GM19468 (cell line): ENCODE measurements at regions not wholly inside any gene's neighbourhood (a gene's known extent, or its start where the extent isn't known, plus 50 kb on each side); places are given as distances from the start of the nearest gene placed in this dataset.

Experiments
- ATAC-seq: cut with Tn5 transposase; IDR thresholded peaks from one replicate; pipeline ENCODE4 v1.9.1; 2021; ENCODE audit warnings: mild to moderate bottlenecking, moderate library complexity, moderate number of reproducible peaks; ENCODE audit not compliant: unreplicated experiment; ENCODE audit errors: extremely low read depth

DNA sequence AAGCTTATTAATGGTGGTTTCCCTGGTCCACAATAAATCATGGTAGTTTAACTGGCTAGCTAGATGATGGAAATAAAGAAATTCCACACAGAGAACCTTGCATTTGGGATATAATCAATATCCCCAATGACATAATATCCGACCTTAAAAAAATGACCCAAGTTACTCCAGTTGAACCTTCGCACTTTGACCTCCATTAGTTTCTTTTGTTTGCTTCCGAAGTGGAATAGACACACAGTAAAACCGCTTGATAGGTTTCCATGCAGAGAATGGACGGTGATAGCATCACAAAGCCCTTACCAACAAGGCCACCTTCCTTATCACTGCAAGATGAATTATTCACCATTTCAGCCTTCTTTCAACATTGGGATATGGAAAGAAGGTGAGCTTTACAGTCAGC, 1966.1 kb upstream of the CELF4 start:
- ATAC-seq, result no peak

DNA sequence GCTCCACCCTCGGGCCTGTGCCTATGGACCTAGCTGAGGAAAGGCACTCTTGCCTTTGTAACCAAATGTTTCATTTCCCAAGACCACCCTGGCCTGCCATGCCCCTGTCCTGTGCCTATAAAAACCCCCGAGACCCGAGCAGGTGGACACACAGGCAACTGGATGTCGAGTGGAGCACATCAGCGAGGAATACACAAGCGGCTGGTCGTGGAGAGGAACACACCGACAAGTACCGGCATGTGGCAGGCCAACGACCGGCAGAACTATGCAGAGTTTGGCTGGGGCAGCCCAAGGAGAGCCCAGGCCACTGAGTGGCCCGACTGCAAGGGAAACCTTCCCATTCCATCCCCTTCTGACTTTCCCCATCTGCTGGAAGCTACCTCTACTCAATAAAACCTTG, 1963.8 kb upstream of the CELF4 start:
- no peak for ATAC-seq

DNA sequence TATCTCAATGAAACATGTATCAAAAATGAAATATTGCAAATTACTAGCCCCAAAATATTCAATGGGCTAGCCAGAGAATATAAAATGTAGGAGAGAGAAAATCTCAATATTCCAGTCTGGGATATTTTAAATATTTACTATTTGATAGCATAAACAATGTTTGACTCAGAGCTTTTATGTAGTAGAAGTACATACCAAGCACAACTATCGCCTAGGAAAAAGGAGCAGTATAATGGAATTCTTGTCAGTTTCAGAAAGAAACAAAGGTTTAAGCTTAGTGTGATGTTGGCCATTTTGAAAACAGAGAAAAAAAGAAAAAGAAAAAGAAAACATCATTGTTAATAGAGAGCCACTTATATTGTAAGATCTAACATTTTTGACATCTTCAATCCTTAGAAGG, 1961.9 kb upstream of the CELF4 start:
- ATAC-seq, result no peak

DNA sequence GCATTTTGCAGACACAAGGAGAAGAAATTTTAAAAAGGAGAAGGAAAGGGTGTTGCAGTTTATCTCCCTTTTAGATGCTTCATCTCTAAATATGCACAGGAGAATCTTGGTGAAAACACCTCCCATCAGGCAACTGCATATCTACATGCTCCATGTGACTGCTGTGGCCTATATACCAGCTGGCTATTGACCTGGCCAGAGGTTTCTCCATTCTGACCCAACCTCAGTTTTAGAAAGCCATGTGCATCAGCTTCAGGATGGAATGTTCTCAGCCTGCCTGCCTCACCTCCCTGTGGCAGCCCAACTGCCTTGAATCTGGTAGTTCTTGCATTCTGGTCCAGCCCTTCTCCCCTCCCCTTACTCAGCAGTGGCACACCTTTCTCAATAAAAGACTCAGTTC, 1958.8 kb upstream of the CELF4 start:
- ATAC-seq, result no peak

DNA sequence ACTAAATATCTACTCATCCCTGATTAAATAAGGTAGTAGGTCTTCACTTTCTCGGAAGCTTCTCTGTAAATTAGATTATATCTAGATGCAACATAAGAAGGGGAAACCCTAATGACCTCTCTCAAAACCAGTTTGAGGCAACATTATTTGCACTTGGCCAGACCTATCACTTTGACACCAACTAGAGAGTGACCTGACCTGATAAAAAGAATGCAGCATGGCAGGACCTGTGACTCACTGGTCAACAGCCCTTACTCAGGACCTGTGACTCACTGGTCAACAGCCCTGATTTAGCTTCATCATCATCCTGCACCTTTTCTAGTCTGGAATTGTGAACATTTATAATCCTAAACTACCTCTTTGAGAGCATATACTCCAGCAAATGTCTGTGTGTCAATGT, 1957.7 kb upstream of the CELF4 start:
- no peak for ATAC-seq

DNA sequence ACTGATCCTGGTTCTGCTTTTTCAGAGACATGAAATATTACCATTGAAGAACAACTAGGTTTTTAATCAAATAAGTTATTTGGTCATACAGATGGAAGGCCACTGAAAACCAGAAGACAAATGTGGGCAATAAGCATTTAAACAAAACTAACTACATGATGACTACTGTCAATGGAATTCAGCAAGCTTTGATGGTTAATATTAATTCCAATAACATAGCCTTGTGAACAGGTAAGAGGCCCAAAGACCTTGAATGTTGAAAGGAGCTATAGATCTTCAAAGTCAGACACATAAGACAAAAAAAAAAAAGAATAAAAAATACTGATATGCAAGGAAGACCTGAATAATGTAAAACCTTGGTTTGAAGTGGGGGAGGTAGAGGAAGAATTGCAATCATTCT, 1955.6 kb upstream of the CELF4 start:
- ATAC-seq, result no peak

DNA sequence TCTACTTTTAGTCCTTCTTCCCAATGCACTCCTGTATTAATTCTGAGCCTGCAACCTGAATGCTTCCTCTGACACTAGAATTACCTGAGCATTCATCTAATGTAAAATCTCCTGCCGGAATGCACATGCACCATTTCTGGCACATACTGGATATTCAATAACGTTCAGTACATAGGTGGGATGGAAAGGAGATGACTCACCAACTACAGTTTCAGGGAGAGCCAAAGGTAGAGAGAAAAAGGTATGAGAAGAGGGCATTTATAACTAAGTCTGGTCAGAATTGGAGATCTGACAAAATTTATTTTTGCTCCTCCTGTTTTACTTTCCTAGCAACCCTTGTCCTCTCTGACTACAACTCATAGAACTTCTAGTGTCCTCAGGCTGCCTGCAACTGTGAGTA, 1954.1 kb upstream of the CELF4 start:
- no peak for ATAC-seq

DNA sequence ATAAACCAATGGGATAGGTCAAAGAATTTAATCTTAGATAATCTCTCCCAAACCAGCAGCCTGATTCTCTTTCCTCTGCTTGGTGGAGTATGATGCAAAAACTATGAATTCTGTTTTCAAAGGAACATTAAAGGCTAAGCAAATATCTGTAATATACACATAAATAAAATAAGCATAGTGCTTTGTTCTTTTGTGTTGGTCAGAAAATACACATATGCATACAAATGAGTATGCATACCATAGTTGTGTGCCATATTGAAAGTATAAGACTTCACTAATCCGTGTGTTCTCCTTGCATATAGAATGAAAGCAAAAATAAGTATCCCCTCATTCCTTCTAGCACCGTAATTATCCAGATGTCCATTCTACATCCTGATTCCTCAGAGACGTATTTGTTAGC, 1949.7 kb upstream of the CELF4 start:
- ATAC-seq, result no peak

DNA sequence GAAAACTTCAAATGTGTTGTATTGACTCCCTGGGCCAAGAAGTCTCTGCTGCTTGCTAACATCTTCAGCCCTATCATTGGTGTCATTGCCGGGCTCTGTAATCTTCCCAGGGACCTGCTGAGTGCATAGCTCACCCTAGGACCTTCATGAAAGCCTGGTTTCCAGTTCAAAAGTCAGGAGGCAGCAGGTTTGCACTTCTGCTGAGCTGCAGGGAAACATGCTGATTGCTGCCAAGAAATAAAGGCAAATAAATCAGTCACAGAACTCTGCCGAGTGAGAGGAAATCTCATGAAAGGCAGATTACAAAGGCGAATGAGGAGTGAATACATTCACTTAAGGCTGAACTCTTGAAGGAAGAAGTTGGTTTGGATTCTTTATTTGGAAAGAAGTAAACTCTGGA, 1947.6 kb upstream of the CELF4 start:
- no peak for ATAC-seq

DNA sequence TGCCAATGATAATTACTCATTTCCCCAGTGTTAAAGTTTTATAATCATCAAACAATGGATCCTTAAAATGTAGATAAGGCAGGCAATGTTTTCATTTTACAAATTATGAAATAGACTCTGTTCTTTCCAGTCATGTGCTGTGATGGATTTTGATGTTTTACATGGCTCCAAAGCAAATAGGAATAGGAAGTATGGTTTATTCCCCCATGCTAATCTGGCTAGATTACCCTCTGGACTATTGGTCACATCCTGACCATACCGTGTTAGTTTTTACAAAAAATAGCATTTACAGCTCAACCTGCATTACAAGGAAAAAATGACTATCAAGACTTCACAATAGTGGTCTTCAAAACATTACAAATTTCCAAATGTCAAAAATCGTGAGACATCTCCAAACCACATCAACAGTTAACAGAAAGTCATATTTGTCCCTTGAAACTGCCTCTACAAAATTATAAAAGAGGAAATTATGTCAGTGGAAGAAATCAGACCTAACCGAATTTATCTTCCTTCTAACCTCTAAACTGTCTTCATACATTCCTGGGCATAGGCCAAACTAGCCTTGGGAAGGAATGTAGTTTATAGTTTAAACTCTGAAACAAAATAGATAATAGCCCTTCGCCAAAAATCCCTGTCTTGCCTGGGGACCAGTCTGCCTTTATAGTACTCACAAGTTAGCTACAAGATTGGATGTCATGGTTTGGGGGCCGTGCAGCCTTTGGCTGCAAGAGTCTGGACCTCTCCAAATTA, 1941.2 kb upstream of the CELF4 start:
- ATAC-seq, result no peak

DNA sequence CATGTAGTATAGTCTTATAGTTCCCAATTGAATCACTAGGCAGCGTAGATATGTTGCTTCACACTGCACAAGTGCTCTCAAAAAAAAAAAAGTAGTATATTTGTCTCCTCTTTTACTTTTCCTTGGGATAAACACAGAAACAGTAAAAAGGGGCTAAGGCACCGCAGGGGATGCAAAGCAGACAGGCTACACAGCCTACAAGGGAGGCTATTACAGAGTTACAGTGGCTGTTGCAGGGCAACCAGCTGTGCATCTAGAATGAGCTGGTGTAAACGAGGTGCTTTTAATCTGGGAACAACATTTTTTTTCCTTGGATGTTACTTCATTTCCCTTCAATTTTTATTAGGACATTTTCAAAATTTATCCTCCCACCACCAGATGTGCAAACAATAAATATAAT, 1934.7 kb upstream of the CELF4 start:
- no peak for ATAC-seq

DNA sequence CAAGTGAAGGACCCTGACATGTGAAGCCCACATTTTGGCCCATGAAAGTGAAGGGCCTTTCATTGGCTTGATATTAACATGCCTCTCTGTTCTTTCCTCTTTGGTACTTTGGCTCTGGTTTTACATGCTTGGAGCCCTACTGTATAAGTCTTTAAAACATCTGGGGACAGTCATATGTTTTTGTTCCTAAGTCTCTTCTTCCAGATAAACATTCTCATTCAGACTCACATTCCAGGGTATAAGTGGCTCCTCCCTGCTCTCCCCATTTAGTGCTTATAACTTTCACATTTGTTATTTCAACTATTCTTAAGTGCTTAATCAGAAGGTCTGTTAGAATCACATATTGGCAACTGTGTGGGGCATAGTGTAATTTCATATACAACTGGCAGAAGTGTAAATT, 1932.2 kb upstream of the CELF4 start:
- no peak for ATAC-seq

DNA sequence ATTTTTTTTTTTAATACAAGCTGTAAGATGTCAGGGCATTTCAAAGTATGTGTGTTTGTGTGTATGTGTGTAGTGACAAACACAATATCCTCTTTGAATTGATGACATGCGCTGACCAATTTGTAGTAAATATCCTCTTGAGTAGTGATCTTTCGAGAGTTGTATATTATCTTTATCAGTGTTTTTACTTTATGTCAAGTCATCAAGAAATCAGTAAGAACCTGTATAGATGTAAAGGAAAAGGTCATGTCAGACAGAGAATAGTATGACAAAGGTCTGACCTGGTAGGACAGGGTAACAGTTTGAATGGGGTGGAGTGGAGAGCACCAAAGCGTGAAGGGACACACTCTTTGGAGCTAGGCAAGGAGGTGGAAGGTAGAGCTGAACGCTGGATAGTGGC, 1931.4 kb upstream of the CELF4 start:
- ATAC-seq, result no peak

DNA sequence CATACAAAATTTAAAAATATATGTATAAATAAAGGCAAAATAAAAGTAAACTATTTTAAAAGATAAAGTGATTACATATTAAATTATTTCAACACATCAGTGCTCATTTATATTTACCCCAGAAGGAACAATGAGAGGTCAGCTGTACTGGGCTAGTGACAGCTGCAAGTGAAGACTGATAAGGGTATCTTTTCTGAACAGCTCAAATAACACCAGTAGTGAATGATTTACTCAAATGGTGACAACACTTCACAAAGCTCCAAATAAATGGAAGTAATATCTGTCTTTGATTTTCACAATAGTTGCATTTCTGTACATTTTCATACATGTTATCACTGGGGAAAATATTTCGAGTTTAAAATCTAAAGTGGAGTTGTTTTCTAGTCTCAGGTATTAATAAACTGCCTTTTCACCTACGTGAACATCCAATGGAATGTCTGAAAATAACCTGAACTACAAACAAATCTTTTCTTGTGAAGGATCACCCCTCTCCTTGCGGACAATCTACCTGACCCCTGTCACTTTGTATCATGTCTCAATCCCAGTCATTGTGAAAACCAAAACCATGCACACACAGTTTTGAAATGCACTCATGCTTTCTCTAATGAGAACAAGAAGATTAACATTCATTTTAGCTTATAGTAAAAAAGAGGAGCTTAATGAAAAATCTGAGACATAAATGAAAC, 1928.8 kb upstream of the CELF4 start:
- no peak for ATAC-seq

DNA sequence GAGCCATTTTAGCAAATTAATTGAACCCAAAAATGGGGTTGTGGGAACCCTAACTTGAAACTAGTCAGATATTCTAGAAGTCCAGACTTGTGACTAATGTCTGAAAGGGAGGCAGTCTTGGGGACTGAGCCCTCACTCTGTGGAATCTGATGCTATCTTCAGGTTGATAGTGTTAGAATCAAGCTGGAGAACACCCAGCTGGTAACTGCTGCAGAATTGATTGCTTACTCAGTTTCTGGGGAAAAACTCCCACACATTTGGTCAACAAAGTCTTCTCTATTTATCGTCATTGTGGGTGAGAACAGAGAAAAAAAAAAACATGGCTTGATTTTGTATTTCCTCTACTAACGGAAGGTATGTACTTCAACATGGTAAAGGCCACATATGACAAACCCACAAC, 1925.8 kb upstream of the CELF4 start:
- ATAC-seq, result no peak

DNA sequence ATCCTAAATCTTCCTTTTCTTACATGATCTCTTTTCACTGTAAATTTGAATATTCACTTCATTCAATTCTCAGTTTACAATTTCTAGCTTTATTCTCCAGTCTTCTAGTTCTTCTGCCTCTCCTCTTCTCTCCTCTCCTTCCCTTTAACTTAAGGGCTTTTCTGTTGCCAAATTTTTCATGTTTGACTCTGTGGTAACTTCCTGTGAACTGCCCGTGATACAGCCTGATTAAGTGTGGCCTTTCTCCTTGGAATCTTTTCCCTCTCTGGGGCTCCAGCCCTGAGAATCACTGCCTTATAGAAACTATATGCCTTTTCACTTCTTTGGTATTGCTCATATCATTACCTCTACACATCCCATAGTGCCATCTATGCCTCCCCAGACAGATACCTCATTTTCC, 1923.8 kb upstream of the CELF4 start:
- ATAC-seq, result no peak

DNA sequence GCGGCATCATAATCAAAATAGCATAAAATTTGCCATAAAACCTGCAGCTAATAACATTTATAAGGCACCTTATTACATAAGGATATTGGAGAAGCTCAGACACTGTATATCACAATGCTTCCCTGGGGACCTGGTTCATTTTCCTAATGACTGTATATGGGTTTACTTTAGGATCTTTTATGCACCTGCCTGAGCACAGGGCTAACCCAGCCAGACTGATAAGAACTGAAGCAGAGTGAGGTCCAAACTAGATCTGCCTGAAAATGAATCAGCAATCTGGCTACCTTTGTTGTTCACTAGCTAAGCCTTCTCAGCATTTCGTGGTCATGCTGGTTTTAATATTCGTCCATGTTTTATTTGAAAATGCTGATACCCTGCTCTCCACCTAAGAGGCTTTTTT, 1922.3 kb upstream of the CELF4 start:
- ATAC-seq, result no peak

DNA sequence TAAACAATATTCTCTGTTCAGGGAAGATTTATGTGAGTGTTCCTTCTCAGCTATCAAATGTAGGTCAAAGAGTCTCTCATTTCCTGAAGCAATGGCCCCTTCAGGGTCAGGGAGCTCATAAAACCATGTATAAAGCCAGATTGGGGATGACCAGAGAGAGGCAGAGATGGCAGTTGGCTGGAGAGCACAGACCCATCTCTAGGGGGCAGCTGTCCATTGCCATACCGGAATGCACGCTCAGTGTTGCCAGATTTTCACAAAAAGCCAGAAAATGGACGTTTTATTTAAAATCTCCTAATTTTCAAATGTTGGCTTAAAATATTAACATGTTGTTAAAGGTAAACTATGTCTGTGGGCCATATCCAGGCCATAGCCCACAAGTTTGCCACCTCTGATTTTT, 1920.7 kb upstream of the CELF4 start:
- ATAC-seq, result no peak

DNA sequence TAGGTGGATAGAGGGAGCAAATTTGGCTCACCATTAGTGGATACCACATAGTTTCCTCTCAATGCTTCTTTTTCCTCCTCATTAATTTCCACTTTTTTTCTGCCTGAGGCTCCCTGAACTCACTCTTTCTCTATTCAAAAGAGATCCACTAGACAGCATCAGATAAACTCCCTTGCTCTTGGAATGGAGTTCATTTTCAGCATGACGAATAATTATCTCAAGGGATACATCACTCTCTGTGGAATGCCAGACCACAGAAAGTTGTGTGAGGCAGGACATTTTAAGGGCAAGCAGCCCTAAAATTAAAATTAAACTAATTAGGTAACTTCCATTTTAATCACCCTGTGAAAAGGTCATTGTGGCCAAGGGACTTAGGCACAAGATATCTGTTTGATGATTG, 1920.1 kb upstream of the CELF4 start:
- no peak for ATAC-seq

DNA sequence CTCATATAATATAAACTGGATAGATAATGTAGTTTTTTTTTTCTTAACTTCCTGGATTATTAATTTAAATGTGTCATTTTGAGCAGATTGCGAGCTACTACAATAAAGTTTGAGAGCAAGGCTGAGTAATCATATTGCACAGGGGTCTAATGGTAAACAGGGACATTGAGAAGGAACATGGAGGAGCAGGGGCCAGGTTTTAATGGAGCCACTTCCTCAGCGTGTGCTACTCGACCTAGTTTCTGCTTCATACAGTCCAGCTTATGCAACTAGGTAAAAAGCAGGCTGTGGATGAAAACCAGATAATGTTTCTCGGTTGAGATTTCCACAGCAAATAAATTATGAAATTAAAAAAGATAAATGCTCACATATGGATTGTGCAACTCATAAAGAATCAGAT, 1915.7 kb upstream of the CELF4 start:
- no peak for ATAC-seq

DNA sequence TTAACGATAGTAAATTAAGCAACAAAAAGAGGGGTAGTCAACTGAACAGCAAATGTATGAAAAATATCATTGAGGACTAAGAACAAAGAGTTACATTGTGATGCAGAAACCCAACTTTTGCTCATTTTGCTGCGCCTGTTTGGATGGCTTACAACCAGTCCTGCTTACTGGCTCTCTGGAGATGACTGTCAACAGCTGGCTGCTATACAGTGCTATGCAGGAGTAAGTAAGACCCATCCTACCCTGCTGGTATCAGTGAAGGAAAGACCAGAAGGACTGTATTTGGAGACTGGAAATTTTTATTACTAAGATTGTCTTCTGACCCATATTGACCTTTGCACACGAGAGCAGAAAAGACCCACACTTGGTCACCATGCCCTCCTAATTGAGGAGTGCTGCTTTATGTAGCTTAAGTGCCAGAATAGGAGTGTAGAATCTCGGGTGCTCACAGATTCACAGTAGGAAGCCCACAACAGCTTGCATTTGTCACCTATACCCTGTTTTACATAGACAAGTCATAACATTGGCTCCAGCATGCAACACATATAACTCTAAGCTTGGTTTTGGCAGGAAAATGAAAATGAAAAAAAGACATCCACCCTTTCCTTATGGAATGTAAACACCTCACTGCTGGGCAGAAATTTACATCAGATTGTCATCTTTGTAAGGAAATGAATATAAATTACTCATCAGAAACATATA, 1915.0 kb upstream of the CELF4 start:
- ATAC-seq, result no peak

DNA sequence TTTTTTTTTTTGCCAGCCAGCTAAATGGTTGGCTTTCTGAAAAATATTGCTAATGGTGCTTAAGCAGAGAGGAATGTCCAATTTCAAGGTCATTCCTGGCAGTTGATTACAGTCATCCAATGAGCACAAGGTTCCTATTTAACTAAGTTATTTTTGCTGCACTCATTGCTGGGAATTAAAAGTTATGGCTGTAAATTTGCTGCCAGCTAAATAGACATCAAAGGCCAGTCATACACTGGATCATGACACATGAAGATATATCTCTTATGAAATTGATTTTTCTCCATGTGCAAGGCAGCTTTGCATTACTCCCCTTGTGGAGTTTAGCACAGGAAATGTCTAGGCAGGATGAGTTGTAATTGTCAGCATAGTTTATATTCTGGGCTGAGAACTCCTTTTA, 1898.4 kb upstream of the CELF4 start:
- ATAC-seq, result no peak
